GM19238 (cell line): ENCODE measurements at regions not wholly inside any gene's neighbourhood (a gene's known extent, or its start where the extent isn't known, plus 50 kb on each side); places are given as distances from the start of the nearest gene placed in this dataset.
"Not testable (repeated sequence)": the region's sequence is repeated elsewhere in the genome, so short reads cannot be mapped to it uniquely, and the experiment has no call there.

Experiments used
- DNase-seq: peaks from one replicate; pipeline ENCODE4 v3.0.0; 2011; ENCODE audit warnings: low spot score; ENCODE audit not compliant: insufficient read length

GRCh38 chr1:31510853-31511789 lies 65.2 kb upstream of the TINAGL1 start:
- no peak for DNase-seq

DNA sequence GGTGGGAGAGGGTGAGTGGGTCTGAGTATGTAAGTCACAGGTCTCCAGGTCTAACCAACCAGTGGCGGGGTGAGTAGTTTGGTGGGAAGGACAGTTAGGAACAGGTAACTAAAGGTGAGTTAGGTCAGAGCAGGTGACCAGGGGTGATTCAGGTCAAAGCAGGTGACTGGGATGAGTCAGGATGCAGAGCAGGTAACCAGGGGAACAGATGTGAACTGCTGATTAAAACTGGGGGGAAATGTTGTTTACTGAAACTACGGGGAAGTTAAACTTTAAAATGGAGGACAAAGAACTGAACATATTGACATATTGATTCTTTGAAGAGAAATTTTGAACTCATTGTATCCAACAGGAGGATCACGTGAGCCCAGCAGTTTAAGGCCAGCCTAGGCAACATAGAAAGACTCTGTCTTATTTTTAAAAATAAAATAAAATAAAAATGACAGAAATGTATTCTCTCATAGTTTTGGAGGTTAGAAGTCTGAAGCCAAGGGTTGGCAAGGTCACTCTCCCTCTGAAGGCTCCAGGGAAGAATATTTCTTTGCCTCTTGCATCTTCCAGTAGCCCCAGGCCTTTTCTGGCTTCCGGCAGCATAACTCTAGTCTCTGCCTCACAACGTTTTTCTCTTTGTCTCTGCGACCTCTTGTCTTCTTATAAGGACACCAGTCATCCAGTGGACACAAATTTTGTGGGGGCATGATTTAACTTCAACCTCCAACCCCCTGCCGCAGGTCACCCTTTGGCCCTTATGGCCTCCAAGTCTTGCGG lies 64.3 kb upstream of the TINAGL1 start:
- no peak for DNase-seq

DNA sequence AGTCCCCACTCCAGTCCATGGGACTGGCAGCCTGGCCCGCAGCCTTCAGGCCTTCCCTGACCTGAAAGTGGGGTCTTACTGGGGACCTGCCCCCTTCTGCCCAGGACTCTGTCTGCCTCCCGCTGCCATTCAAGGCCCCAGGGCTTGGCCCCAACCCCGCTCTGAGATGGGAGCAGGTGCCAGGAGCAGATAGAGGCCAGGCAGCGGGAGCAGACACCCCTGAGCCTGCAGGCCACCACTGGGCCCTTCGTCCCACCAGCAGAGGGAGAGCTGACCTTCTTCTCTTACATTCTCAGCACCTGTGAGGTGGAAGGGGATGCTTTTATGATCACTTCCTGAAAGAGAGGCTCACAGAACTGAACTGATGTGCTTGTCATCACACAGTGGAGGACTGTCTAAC lies 62.2 kb upstream of the TINAGL1 start:
- DNase-seq = no peak

DNA sequence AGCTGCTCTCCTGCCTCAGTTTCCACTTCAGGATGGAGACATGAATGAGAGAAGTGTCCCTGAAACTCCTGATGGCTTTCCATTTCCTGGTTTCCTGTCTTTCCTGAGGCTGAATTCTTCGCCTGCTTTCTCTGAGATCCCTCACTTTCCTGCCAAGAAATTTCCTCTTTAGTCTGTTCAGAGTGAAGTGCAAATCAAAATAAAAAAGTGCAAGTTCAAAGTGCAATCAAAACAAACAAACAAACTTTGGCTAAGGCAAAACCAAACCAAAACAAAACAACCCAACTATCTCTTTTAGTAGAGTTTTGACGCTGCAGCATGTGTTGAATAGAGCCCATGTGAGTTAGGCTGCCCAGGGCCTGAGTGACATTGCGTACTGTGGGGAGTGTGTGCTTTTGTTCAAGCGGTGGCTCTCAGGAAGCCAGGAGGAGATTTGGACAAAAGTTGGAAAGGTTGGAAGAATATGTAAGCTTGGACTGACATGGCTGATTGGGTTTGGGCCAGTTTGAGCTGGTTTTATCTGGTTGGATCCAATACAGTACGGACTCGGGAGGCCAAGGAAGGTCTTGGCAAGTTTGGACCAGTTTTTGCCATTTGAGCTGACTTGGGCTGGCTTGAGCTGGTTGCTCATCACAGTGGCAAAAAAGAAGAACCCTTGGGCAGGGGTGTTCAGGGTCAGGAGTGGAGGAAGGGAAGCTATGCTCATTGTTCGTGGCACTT lies 61.1 kb upstream of the TINAGL1 start:
- no peak for DNase-seq

GRCh38 chr1:31515936-31516335 lies 60.4 kb upstream of the TINAGL1 start:
- DNase-seq = no peak

- DNase-seq = no peak
Observed at GRCh38 chr1:31517301-31517700, 59.0 kb upstream of the TINAGL1 start.

GRCh38 chr1:31517986-31518385 lies 58.3 kb upstream of the TINAGL1 start:
- DNase-seq = not testable (repeated sequence)

- DNase-seq = no peak
Observed at GRCh38 chr1:31521761-31522555, 54.4 kb upstream of the TINAGL1 start.

- no peak for DNase-seq
Observed at GRCh38 chr1:31522556-31522845, 53.8 kb upstream of the TINAGL1 start.

GRCh38 chr1:31523012-31523411 lies 53.3 kb upstream of the TINAGL1 start:
- DNase-seq = no peak

DNA sequence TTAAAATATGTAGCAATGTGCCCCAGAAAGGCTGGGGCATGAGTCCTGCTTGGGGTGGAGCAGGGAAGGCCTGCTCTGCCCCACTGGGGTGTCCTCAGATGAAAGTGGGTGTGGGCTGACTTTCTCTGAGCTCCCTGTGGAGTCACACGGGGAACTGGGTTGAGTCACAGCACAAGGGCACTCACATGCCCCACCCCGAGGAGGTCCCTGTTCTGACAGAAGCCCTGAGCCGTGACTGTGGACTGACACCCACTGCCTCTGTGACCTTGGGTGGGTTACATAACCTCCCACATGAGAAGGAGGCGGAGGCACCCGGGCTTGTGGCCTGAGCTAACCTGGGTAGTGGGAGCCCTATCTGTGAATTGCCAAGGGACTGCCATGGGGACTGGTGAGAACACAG lies 52.5 kb upstream of the TINAGL1 start:
- no peak for DNase-seq

DNA sequence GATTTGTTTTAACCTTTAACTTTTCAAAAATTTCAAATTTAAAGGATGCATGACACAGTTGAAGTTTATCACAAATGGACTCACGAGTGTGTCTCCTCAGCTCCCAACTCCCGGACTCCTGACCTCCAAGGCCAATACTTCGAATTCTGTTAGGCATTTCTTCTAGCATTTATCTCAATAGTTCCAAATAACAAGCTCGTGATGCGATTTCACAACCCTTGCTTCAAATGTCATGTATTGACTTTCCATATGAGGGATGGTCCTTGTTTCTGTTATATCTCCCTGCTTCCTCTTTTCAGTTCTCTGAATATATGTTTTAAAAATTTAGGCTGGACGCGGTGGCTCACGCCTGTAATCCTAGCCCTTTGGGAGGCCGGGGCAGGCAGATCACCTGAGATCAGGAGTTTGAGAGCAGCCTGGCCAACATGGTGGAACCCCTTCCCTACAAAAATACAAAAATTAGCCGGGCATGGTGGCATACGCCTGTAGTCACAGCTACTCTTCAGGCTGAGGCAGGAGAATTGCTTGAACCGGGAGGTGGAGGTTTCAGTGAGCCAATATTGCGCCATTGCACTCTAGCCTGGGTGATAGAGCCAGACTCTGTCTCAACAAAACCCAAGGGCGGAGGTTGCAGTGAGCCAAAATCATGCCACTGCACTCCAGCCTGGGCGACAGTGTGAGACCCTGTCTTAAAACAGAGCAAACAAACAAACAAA lies 52.0 kb upstream of the TINAGL1 start:
- DNase-seq = no peak
